ENCODE measurements at regions not wholly inside any gene's neighbourhood (a gene's known extent, or its start where the extent isn't known, plus 50 kb on each side); places are given as distances from the start of the nearest gene placed in this dataset.
"Not testable (repeated sequence)": the region's sequence is repeated elsewhere in the genome, so short reads cannot be mapped to it uniquely, and the experiment has no call there.

GRCh38 chr1:146729642-146730344 lies 208.3 kb upstream of the NBPF12 start:
- not testable (repeated sequence) for H3K27me3 ChIP-seq (ENCODE audit: control insufficient read depth in 1 of 2, insufficient read depth in 2 of 2, low read length in 2 of 2); H3K36me3 ChIP-seq (ENCODE audit: control insufficient read depth in 2 of 2, insufficient read depth in 2 of 2, low read length in 1 of 2); H3K27ac ChIP-seq (ENCODE audit: low read depth in 2 of 2, low read length in 1 of 2); H3K4me1 ChIP-seq (ENCODE audit: control insufficient read depth in 2 of 2, insufficient read depth in 2 of 2, low read length in 1 of 2); H3K9me3 ChIP-seq (ENCODE audit: control insufficient read depth in 2 of 2, insufficient read depth in 1 of 2, low read depth in 1 of 2, low read length in 1 of 2); H3K4me3 ChIP-seq (ENCODE audit: low read depth in 1 of 2, low read length in 2 of 2)
- 46 to 51% methylated on average over 4 to 6 of the region's 9 CpGs for WGBS, 2 donors

GRCh38 chr1:146715054-146715453 lies 223.1 kb upstream of the NBPF12 start:
- H3K4me3 ChIP-seq (ENCODE audit: low read depth in 1 of 2, low read length in 2 of 2); H3K4me1 ChIP-seq (ENCODE audit: control insufficient read depth in 2 of 2, insufficient read depth in 2 of 2, low read length in 1 of 2); H3K9me3 ChIP-seq (ENCODE audit: control insufficient read depth in 2 of 2, insufficient read depth in 1 of 2, low read depth in 1 of 2, low read length in 1 of 2); H3K27me3 ChIP-seq (ENCODE audit: control insufficient read depth in 1 of 2, insufficient read depth in 2 of 2, low read length in 2 of 2); H3K27ac ChIP-seq (ENCODE audit: low read depth in 2 of 2, low read length in 1 of 2); H3K36me3 ChIP-seq (ENCODE audit: control insufficient read depth in 2 of 2, insufficient read depth in 2 of 2, low read length in 1 of 2): not testable (repeated sequence)
- WGBS, 2 donors = no CpG with 5 or more reads among the region's 1 CpG

- H3K36me3 ChIP-seq (ENCODE audit: control insufficient read depth in 2 of 2, insufficient read depth in 2 of 2, low read length in 1 of 2); H3K4me1 ChIP-seq (ENCODE audit: control insufficient read depth in 2 of 2, insufficient read depth in 2 of 2, low read length in 1 of 2); H3K27me3 ChIP-seq (ENCODE audit: control insufficient read depth in 1 of 2, insufficient read depth in 2 of 2, low read length in 2 of 2); H3K27ac ChIP-seq (ENCODE audit: low read depth in 2 of 2, low read length in 1 of 2); H3K9me3 ChIP-seq (ENCODE audit: control insufficient read depth in 2 of 2, insufficient read depth in 1 of 2, low read depth in 1 of 2, low read length in 1 of 2); H3K4me3 ChIP-seq (ENCODE audit: low read depth in 1 of 2, low read length in 2 of 2): not testable (repeated sequence)
- 67 to 77% methylated on average over 4 of the region's 5 CpGs for WGBS, 2 donors
Measured at GRCh38 chr1:146710838-146711521, 227.1 kb upstream of the NBPF12 start.

- H3K9me3 ChIP-seq (ENCODE audit: control insufficient read depth in 2 of 2, insufficient read depth in 1 of 2, low read depth in 1 of 2, low read length in 1 of 2); H3K27ac ChIP-seq (ENCODE audit: low read depth in 2 of 2, low read length in 1 of 2); H3K4me3 ChIP-seq (ENCODE audit: low read depth in 1 of 2, low read length in 2 of 2); H3K27me3 ChIP-seq (ENCODE audit: control insufficient read depth in 1 of 2, insufficient read depth in 2 of 2, low read length in 2 of 2); H3K4me1 ChIP-seq (ENCODE audit: control insufficient read depth in 2 of 2, insufficient read depth in 2 of 2, low read length in 1 of 2); H3K36me3 ChIP-seq (ENCODE audit: control insufficient read depth in 2 of 2, insufficient read depth in 2 of 2, low read length in 1 of 2): not testable (repeated sequence)
- WGBS, 2 donors = 69 to 83% methylated on average over 1 of the region's 1 CpG
Measured at GRCh38 chr1:146709302-146709701, 228.8 kb upstream of the NBPF12 start.

- not testable (repeated sequence) for H3K36me3 ChIP-seq (ENCODE audit: control insufficient read depth in 2 of 2, insufficient read depth in 2 of 2, low read length in 1 of 2); H3K4me3 ChIP-seq (ENCODE audit: low read depth in 1 of 2, low read length in 2 of 2); H3K4me1 ChIP-seq (ENCODE audit: control insufficient read depth in 2 of 2, insufficient read depth in 2 of 2, low read length in 1 of 2); H3K27ac ChIP-seq (ENCODE audit: low read depth in 2 of 2, low read length in 1 of 2); H3K27me3 ChIP-seq (ENCODE audit: control insufficient read depth in 1 of 2, insufficient read depth in 2 of 2, low read length in 2 of 2); H3K9me3 ChIP-seq (ENCODE audit: control insufficient read depth in 2 of 2, insufficient read depth in 1 of 2, low read depth in 1 of 2, low read length in 1 of 2)
- WGBS, 2 donors = 58 to 81% methylated on average over 2 of the region's 2 CpGs
Measured at GRCh38 chr1:146704162-146704724, 233.9 kb upstream of the NBPF12 start.

- no CpG with 5 or more reads among the region's 1 CpG for whole genome bisulfite sequencing, 2 donors
- H3K36me3 ChIP-seq (ENCODE audit: control insufficient read depth in 2 of 2, insufficient read depth in 2 of 2, low read length in 1 of 2); H3K27ac ChIP-seq (ENCODE audit: low read depth in 2 of 2, low read length in 1 of 2); H3K4me1 ChIP-seq (ENCODE audit: control insufficient read depth in 2 of 2, insufficient read depth in 2 of 2, low read length in 1 of 2); H3K27me3 ChIP-seq (ENCODE audit: control insufficient read depth in 1 of 2, insufficient read depth in 2 of 2, low read length in 2 of 2); H3K9me3 ChIP-seq (ENCODE audit: control insufficient read depth in 2 of 2, insufficient read depth in 1 of 2, low read depth in 1 of 2, low read length in 1 of 2); H3K4me3 ChIP-seq (ENCODE audit: low read depth in 1 of 2, low read length in 2 of 2): not testable (repeated sequence)
Measured at GRCh38 chr1:146701320-146701719, 236.8 kb upstream of the NBPF12 start.

- not testable (repeated sequence) for H3K4me1 ChIP-seq (ENCODE audit: control insufficient read depth in 2 of 2, insufficient read depth in 2 of 2, low read length in 1 of 2); H3K27ac ChIP-seq (ENCODE audit: low read depth in 2 of 2, low read length in 1 of 2); H3K36me3 ChIP-seq (ENCODE audit: control insufficient read depth in 2 of 2, insufficient read depth in 2 of 2, low read length in 1 of 2); H3K27me3 ChIP-seq (ENCODE audit: control insufficient read depth in 1 of 2, insufficient read depth in 2 of 2, low read length in 2 of 2); H3K9me3 ChIP-seq (ENCODE audit: control insufficient read depth in 2 of 2, insufficient read depth in 1 of 2, low read depth in 1 of 2, low read length in 1 of 2); H3K4me3 ChIP-seq (ENCODE audit: low read depth in 1 of 2, low read length in 2 of 2)
- 80 to 84% methylated on average over 4 to 7 of the region's 10 CpGs for WGBS, 2 donors
Measured at GRCh38 chr1:146695388-146695787, 242.7 kb upstream of the NBPF12 start.

GRCh38 chr1:146691798-146692197 lies 246.3 kb upstream of the NBPF12 start:
- not testable (repeated sequence) for H3K27ac ChIP-seq (ENCODE audit: low read depth in 2 of 2, low read length in 1 of 2); H3K9me3 ChIP-seq (ENCODE audit: control insufficient read depth in 2 of 2, insufficient read depth in 1 of 2, low read depth in 1 of 2, low read length in 1 of 2); H3K4me1 ChIP-seq (ENCODE audit: control insufficient read depth in 2 of 2, insufficient read depth in 2 of 2, low read length in 1 of 2); H3K36me3 ChIP-seq (ENCODE audit: control insufficient read depth in 2 of 2, insufficient read depth in 2 of 2, low read length in 1 of 2); H3K4me3 ChIP-seq (ENCODE audit: low read depth in 1 of 2, low read length in 2 of 2); H3K27me3 ChIP-seq (ENCODE audit: control insufficient read depth in 1 of 2, insufficient read depth in 2 of 2, low read length in 2 of 2)
- WGBS, 2 donors = 51 to 83% methylated on average over 2 of the region's 3 CpGs

- not testable (repeated sequence) for H3K27me3 ChIP-seq (ENCODE audit: control insufficient read depth in 1 of 2, insufficient read depth in 2 of 2, low read length in 2 of 2); H3K4me1 ChIP-seq (ENCODE audit: control insufficient read depth in 2 of 2, insufficient read depth in 2 of 2, low read length in 1 of 2); H3K36me3 ChIP-seq (ENCODE audit: control insufficient read depth in 2 of 2, insufficient read depth in 2 of 2, low read length in 1 of 2); H3K27ac ChIP-seq (ENCODE audit: low read depth in 2 of 2, low read length in 1 of 2); H3K4me3 ChIP-seq (ENCODE audit: low read depth in 1 of 2, low read length in 2 of 2); H3K9me3 ChIP-seq (ENCODE audit: control insufficient read depth in 2 of 2, insufficient read depth in 1 of 2, low read depth in 1 of 2, low read length in 1 of 2)
- WGBS, 2 donors = 70 to 81% methylated on average over 1 of the region's 3 CpGs
Measured at GRCh38 chr1:146688893-146689292, 249.2 kb upstream of the NBPF12 start.

GRCh38 chr1:146686777-146687366 lies 251.3 kb upstream of the NBPF12 start:
- 57 to 61% methylated on average over 4 of the region's 4 CpGs for WGBS, 2 donors
- H3K4me3 ChIP-seq (ENCODE audit: low read depth in 1 of 2, low read length in 2 of 2); H3K9me3 ChIP-seq (ENCODE audit: control insufficient read depth in 2 of 2, insufficient read depth in 1 of 2, low read depth in 1 of 2, low read length in 1 of 2); H3K36me3 ChIP-seq (ENCODE audit: control insufficient read depth in 2 of 2, insufficient read depth in 2 of 2, low read length in 1 of 2); H3K27me3 ChIP-seq (ENCODE audit: control insufficient read depth in 1 of 2, insufficient read depth in 2 of 2, low read length in 2 of 2); H3K27ac ChIP-seq (ENCODE audit: low read depth in 2 of 2, low read length in 1 of 2); H3K4me1 ChIP-seq (ENCODE audit: control insufficient read depth in 2 of 2, insufficient read depth in 2 of 2, low read length in 1 of 2): not testable (repeated sequence)
